ENCODE measurements at regions not wholly inside any gene's neighbourhood (a gene's known extent, or its start where the extent isn't known, plus 50 kb on each side); places are given as distances from the start of the nearest gene placed in this dataset.
"Not testable (repeated sequence)": the region's sequence is repeated elsewhere in the genome, so short reads cannot be mapped to it uniquely, and the experiment has no call there.

DNA sequence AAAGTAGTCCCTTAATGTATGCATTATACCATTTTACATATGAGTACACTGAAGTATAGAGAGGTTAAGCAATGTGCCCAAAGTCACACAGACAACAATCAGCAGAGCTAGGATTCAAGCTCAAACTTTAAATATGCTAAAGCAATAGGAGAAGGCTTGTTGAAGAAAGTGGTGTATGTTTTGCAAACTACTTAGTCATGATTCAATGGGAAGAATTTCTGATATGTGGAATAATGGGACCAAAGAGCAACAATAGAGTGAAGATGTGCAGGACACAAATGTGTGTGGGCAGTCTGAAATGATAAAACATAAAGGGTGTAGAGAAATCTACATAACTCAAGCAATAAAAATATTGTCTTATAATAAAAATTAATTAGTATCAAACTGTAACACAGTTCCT is 109.0 kb upstream of the ARSJ start:
- no peak for DNase-seq

DNA sequence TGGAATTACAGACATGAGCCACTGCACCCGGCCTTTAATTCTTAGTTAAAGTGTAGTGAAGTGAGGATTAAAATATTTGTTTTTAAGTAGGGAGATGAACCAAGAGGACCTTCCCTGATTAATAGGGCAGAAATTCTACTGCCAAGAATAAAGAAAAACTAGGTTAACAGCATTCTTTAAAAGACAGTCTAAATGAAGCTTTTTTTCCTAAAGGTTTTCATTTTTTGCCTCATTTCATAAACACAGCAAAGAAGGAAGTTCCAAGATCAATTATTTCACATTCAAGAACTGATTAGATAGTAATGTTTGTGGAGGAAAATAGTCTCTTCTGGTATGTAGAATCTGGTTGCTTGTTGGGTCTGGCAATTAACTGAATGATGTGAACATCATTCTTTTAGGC is 112.1 kb upstream of the ARSJ start:
- no peak for DNase-seq

DNA sequence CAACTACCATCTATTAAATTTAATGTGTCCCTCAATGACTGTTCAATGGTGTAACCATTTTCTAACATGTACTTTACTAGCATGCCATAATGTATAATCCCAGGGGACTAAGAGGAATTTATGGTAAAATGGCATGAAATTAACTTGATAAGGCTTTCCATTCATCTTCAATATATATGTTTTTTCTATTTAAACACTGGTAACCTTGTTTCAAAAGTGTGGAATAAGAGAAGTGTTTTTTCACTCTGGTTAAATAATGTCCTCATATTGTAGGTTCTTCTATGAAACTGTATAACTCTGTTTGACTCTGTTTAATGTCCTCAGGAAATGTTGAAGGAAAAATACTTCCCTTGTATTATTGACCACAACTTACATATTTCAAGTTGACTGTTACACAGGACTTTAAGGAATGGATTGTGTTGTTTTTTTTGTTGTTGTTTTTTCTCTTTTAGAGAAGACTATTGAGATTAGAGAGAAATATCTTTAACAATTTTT is 113.8 kb upstream of the ARSJ start:
- DNase-seq: no peak

DNA sequence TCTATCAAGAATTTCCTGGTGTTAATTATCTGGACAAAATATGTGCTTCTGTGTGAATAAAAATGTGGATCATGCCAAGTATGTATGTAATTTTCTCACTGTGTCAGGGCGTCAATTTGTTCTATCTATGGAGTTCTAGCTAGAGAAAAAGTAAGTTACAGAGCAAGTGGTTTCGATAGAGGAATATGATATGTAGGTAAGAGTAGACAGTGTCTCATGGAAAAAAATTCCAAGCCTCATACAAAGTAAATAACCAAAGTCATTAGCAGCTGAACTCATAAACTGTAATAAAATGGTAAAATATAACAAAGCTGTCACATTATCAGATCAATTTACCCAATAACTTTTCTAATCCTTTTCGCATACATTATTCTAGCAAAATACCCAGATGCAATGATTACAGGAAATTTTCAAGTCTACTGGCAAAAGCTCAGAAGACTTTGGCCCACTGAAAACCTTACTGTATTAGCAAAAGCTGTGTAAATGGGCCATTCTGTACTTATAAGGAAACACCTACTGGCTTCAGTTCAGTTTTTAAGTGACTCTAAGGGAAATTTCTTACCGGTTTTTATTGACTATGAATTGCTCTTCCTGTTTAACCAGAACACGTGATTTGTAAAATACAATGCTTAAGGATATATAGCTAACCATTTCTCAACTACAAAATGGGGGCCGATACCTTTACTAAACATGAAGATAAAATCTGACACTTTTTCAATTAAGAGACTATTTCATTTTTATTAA is 121.0 kb upstream of the ARSJ start:
- DNase-seq: no peak

DNA sequence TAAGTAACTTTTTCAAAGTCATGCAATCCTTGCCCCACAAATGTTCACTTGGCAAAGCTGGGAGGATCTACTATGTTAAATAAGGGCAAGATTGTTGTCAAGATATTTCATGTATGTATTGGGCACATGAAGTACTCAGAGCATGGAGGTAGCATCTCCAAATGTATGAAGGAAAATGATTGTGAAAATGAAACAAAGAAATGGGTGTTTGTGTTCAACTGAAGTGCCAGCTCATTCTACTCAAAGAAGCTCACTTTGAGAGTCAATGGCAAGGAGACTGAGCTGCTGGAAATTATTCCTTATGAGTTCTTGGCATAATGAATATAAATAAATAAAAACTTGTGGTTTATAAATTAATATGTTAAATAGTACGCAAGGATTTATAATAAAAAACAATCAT is 124.5 kb upstream of the ARSJ start:
- no peak for DNase-seq

DNA sequence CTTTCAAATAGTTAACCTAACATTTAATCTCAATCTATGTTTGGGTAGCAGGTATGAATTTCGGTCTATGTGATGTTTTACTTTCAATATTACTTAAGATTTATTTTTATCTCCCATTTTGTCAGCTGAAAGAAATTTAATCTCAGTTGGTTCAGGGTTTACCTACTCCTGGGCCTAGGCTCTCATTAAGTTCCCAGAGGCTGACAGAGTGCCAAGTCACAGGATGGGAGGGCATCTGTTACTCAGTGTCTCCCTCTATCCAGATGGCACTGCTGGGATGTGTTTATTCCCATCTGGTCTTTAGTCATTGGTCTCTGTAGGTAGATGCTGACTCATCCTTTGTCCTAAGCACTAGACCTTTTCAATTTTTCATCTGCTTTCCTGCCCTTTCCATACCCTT is 129.4 kb upstream of the ARSJ start:
- DNase-seq: peak; percentile 94

DNA sequence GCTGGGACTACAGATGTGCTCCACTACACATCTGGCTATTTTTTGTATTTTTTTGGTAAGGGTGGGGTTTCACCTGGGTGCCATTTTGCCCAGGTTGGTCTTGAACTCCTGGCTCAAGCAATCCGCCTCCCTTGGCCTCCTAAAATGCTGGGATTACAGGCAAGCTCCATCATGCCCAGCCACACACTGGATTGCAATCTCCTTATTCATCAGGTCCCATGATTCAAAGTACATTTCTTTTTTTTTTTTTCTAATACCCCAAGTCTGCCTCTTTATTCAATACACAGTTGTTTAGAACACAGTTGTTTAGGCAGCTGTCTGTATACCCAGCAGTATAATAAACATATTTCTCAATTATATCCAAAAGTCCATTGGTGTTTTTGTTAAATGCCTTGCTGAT is 130.3 kb upstream of the ARSJ start:
- DNase-seq: no peak

DNA sequence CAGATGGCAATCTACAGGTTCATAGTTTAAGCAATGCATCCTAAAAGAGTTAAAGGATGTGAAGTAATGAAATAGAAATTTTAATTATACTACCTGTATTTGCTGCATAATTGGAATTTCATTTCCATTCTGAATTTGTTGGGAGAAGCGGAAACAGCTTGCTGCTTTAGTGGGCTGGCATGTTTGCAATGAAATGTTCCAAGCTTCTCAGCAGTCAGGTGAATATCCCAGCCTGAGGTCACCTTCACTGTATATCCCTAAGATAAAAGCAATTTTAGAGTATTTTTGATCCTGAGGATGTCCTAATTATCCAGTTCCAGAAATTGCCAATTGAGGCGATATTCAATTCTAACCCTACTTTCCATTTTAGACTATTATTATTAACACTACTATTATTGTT is 136.1 kb upstream of the ARSJ start:
- no peak for DNase-seq

DNA sequence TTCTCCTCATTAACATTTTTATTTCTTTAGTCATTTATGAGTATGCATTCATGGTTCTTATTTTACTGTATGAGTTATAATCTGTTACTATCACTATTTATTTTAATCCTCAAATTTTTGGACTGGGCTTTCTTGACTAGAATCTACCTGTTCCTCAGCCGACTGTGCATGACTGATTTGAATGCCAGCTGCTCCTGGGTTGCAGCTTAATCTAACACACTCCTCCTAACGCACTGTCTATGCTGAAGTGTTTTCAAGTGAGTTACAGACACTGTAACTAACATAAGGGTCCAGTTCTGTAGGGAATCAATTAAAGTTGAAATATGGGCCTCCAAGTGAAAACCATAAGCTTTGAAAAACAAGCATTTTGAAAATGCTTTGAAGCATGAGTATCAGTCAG is 137.4 kb upstream of the ARSJ start:
- DNase-seq: peak; percentile 41

DNA sequence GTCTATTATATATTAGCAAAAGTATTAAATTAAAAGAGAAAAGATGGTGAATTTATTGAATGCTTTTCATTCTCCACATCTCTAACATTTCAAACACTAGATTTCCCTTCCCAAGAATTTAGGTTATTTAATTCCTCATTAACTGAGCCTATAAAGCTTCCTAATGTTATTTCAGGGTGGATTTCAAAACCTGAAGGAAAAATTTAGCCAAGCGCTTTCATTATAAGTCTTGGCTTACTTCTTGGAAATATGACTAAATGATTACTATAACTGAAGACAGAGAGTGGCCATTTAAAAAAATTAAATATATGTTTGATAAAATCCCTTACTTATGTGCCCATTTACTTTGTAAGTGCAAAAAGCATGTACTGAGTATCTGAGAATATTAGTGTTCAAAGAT is 141.8 kb upstream of the ARSJ start:
- DNase-seq: no peak

DNA sequence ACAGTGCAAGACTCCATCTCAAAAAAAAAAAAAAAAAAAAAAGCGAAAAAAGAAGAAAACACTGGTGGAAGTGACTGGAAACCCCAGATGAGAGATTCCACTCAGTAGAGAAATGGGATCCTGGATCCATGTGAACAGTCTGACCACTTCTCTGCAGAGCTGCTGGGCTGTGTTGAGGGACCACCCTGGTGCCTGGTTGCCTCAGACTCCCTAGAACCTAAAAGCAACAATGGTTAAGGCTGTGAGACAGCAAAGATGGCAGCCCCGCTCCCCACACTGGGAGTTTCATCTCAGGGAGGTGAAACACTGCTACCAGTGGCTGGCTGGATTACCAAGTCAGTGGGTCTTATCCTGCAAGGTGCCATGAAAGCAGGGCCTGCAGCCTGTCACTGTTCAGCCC is 152.8 kb upstream of the ARSJ start:
- no peak for DNase-seq

DNA sequence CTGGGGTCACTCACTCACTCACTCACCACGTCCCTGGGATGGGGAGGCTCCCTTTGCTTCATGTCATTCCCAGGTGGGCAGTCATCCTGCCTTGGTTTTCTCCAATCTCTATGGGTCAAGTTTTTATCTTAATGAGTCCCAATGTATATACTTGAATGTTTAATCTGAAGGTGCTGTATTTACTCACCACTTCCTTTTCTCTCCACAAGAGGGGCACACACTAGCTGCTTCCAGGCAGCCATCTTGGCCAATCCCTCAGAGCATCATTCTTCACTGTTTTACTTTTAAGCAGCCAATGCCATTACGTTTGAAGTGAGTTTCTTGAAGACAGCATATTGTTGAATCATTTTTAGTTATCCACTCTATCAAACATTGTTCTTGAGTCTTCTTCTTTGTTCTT is 153.4 kb upstream of the ARSJ start:
- DNase-seq: no peak

DNA sequence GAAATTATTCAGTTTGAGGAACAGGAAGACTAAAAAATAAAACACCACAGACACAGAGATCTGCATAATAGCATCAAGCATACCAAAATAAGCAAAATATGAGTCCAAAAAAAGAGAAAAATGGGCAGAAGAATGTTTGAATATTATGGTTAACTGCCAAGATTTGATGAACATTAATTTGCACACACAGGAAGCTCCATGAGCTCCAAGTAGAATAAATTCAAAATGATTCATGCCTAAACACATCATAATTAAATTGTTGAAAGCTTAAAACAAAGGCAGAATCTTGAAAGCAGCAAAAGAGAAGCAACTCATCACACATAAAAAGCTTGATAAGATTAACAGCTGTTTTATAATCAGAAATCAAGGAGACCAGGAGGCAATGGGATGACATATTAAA is 156.6 kb upstream of the ARSJ start:
- no peak for DNase-seq

DNA sequence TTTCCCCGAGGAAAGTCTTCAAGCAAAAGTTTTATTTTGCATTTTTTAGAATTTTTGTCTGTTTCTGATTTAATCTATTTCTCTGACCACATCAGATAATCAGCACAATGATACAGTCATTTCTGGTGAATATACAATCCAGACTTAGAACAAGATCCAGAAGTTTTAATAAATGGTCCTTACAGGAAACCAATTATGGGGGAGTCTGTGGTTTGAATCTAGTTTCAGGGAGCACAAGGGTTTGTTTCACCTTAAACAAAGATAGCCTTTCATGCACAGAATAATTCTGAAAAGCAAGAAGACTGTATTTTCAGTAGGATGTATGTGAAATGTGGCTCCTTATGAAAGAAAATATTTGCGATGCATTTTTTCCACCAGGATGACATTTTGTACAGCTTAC is 158.5 kb upstream of the ARSJ start:
- no peak for DNase-seq

DNA sequence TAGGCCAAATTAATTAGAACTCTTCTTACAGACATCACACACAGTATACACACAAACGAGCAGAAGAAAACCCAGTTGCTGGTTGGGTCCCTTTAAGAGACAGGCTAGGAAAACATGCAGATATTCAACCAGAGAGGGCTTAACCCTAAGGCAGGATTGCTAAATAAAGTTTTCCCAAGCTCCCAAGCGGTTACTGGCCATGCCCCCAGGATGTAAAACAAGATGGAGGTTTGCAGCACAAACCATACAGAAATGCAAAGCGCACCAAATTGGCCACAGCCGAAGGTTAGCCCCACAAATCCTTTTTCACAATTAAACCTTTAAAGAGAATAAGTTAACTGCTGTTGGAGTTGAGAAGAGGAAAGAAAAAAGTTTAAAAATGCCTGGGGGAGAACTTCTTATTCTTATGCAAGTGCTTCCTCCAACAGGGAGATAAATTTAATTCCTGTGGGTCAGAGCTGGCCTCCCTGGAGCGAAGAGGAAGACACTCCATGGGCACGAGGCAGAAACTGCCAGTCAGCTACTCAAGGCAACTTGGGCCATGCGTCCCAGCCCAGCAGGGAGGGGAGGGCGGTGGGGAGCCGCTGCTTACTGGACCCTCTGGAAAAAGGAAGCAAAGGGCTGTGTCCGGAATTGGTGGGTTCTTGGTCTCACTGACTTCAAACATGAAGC is 167.6 kb upstream of the ARSJ start:
- no peak for DNase-seq

DNA sequence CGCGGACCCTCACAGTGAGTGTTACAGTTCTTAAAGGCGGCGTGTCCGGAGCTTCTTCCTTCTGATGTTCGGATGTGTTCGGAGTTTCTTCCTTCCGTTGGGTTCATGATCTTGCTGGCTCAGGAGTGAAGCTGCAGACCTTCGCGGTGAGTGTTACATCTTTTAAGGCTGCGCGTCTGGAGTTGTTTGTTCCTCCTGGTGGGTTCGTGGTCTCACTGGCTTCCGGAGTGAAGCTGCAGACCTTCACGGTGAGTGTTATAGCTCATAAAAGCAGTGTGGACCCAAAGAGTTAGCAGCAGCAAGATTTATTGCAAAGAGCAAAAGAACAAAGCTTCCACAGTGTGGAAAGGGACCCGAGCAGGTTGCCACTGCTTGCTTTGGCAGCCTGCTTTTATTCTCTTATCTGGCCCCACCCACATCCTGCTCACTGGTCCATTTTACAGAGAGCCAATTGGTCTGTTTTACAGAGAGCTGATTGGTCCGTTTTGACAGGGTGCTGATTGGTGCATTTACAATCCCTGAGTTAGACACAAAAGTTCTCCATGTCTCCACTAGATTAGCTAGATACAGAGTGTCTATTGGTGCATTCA is 168.3 kb upstream of the ARSJ start:
- not testable (repeated sequence) for DNase-seq

DNA sequence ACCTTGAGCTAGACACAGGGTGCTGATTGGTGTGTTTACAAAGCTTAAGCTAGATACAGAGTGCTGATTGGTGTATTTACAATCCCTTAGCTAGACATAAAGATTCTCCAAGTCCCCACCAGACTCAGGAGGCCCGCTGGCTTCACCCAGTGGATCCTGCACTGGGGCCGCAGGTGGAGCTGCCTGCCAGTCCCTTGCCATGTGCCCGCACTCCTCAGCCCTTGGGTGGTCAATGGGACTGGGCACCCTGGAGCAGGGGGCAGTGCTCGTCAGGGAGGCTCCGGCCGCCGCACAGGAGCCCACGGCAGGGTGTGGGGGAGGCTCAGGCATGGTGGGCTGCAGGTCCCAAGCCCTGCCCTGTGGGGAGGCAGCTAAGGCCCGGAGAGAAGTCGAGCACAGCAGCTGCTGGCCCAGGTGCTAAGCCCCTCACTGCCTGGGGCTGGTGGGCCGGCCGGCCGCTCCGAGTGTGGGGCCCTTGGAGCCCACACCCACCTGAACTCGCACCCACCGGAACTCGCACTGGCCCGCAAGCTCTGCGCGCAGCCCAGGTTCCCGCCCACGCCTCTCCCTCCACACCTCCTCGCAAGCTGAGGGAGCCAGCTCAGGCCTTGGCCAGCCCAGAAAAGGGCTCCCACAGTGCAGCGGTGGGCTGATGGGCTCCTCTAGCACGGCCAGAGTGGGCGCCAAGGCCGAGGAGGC is 169.1 kb upstream of the ARSJ start:
- not testable (repeated sequence) for DNase-seq

DNA sequence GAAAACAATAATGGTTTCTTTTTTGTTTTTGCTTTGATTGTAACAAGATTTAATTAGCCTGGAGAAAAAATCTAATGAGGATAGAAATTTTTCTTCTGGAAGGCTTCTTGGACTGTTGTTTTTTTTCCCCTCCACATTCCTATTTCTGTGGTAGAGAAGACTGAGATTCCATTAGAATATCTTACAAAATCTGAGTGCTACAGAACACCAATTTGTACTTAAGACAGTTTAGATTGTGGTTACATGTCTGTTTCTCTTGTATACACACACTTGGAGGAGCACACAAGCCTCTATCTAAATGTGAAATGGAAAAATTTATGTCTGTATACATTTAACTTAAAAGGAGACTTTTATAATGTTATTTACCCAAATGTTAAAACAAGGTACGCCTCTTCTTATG is 176.9 kb upstream of the ARSJ start:
- DNase-seq: no peak

DNA sequence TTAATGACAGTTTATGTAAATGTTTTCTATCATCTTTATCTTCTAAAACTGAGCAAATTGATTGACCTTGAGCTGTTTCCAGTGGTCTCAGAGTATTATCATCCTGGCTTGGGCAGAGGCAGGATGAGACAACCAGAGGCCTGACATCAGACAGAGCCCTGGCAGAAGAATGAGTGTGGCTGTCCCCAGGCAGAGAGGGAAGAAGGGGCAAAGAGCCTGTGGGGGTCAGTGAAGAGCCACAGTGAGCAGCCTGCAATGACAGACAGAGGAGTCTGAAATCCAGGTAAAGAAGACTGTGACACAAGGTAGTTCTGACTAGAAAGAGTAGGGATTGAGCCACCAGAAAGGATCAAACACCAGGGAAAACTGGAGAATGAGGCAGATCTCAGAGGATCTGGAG is 182.4 kb upstream of the ARSJ start:
- no peak for DNase-seq

DNA sequence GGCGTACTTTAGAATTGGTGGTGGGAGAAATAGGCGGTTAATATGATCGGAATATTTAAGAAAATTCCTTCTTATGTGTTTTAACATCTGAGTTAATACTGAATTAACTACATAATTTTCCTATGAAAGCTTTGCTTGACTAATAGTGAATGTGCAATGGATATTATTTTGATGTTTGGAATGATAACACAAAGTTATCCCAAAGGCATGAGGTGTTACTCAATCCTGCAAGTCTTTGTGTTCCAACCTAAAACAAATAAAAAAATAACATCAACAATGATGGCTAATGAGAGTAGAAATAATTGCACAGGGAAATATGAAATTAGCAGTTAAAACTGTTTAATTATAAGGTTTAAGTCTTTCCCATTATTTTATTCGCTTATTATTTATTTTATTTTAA is 183.6 kb upstream of the ARSJ start:
- DNase-seq: no peak

DNA sequence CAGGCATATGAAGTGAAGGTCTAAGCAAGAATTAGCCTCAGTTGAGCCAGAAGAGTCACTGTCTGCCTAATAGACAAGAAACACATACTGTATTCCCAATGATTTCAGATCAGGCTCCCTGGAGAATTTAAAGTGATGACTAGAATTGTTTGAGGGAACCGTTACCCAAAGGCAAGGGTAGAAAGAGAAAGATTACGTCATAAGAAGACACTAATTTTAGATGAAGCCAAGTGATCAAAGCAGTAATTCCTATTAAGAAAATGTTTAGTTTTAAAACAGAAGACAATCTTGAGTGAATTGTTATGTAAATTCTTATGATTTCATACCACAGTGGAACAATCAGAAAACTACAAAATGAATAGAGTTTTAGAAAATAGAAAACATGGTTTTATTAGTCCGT is 194.5 kb upstream of the ARSJ start:
- DNase-seq: no peak

DNA sequence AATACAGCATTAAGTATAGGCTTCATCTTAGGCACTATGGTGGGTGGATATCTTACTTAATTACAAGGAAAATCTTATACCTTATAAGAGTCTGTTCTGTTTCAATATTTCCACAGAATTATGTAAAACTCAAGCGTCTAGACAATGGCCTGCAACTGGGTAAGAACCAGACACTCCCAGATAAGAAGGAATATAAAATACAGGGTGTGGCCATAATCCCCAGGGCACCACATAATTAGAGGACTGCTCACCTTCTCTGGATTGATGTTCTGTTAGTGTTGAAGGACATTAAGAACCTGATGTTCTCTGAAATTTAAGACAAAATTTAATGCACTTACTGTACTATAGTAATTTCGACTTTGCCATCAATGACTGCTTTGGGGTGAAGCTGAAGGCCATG is 198.2 kb upstream of the ARSJ start:
- DNase-seq: no peak

DNA sequence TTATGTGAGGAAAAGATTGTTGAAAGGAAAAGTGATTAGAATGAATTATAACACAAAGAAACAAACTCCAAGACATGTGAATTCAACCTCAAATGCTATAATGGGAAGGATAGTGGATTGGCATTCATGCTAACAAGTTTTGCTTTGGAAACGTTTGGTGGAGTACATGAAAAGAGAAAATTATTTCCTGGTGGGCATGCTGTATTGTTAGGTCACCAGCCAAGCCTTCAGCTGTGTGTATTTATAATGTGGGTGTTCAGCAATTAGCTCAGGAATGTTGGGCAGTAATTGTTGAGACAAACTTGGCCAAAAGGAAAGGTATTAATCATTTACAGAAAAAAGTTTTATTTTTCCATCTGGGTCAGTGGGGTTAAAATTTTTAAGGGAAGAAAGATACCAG is 198.9 kb upstream of the ARSJ start:
- no peak for DNase-seq

DNA sequence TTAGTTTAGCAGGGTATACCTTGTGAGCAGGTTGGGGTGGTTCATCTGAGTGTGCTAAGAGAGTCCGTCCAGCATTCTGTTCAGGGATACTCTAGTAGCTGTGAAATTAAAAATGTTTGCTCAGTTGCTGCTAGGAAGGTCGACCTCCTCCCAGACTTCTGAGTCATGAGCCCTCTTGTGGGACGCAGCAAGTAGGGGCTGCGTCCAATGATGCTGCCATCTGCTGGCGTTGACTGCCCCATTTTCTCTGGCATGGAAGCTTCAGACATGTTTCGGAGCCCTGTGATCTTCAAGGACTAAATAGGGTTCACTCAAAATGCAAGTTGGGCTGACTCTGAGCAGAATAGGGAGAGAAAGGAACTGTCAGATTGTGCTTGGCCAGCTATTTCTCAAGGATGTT is 201.0 kb upstream of the ARSJ start:
- DNase-seq: peak; percentile 16
